HG03045 (cell line): ENCODE measurements at regions not wholly inside any gene's neighbourhood (a gene's known extent, or its start where the extent isn't known, plus 50 kb on each side); places are given as distances from the start of the nearest gene placed in this dataset.
"Not testable (repeated sequence)": the region's sequence is repeated elsewhere in the genome, so short reads cannot be mapped to it uniquely, and the experiment has no call there.

ENCODE experiments used
- ATAC-seq: cut with Tn5 transposase; IDR thresholded peaks from one replicate; pipeline ENCODE4 v1.9.1; 2021; ENCODE audit warnings: mild to moderate bottlenecking, moderate library complexity; ENCODE audit not compliant: unreplicated experiment

GRCh38 chr5:44935871-44936270 is 127.1 kb downstream of the MRPS30 start:
- ATAC-seq, result no peak

GRCh38 chr5:44942524-44943001 is 133.8 kb downstream of the MRPS30 start:
- ATAC-seq, result no peak

GRCh38 chr5:44943647-44944046 is 134.9 kb downstream of the MRPS30 start:
- ATAC-seq, result no peak

GRCh38 chr5:44945743-44946142 is 137.0 kb downstream of the MRPS30 start:
- ATAC-seq, result no peak

- ATAC-seq, result no peak
Observed at GRCh38 chr5:44949687-44950086, 140.9 kb downstream of the MRPS30 start.

- ATAC-seq, result no peak
Observed at GRCh38 chr5:44951371-44951770, 142.6 kb downstream of the MRPS30 start.

- no peak for ATAC-seq
Observed at GRCh38 chr5:44952376-44952775, 143.6 kb downstream of the MRPS30 start.

- no peak for ATAC-seq
Observed at GRCh38 chr5:44953078-44953477, 144.3 kb downstream of the MRPS30 start.

- ATAC-seq, result not testable (repeated sequence)
Observed at GRCh38 chr5:44958943-44959454, 150.3 kb downstream of the MRPS30 start.

GRCh38 chr5:44969825-44970224 is 161.1 kb downstream of the MRPS30 start:
- ATAC-seq, result no peak

GRCh38 chr5:44970963-44971362 is 162.2 kb downstream of the MRPS30 start:
- not testable (repeated sequence) for ATAC-seq

GRCh38 chr5:44974813-44975212 is 166.1 kb downstream of the MRPS30 start:
- no peak for ATAC-seq

GRCh38 chr5:44981708-44982107 is 173.0 kb downstream of the MRPS30 start:
- ATAC-seq, result no peak

- no peak for ATAC-seq
Observed at GRCh38 chr5:44983006-44983405, 174.3 kb downstream of the MRPS30 start.

- ATAC-seq, result no peak
Observed at GRCh38 chr5:44987026-44987425, 178.3 kb downstream of the MRPS30 start.

GRCh38 chr5:44991693-44992092 is 182.9 kb downstream of the MRPS30 start:
- no peak for ATAC-seq

GRCh38 chr5:44993286-44993685 is 184.5 kb downstream of the MRPS30 start:
- no peak for ATAC-seq

GRCh38 chr5:44997506-44997905 is 188.8 kb downstream of the MRPS30 start:
- no peak for ATAC-seq

GRCh38 chr5:45007102-45007501 is 198.4 kb downstream of the MRPS30 start:
- ATAC-seq, result not testable (repeated sequence)

GRCh38 chr5:45017568-45017967 is 208.8 kb downstream of the MRPS30 start:
- ATAC-seq, result no peak

- no peak for ATAC-seq
Observed at GRCh38 chr5:45029553-45029952, 220.8 kb downstream of the MRPS30 start.

GRCh38 chr5:45035991-45036390 is 227.2 kb downstream of the MRPS30 start:
- no peak for ATAC-seq

- ATAC-seq, result no peak
Observed at GRCh38 chr5:45037927-45038326, 229.2 kb downstream of the MRPS30 start.
